Activated CD4-positive, alpha-beta T cell treated with anti-CD3 and anti-CD28 coated beads, Interleukin-2, amount 50 U/mL, for 4 hours (primary cell): ENCODE measurements at regions not wholly inside any gene's neighbourhood (a gene's known extent, or its start where the extent isn't known, plus 50 kb on each side); places are given as distances from the start of the nearest gene placed in this dataset.
"Not testable (repeated sequence)": the region's sequence is repeated elsewhere in the genome, so short reads cannot be mapped to it uniquely, and the experiment has no call there.

Experiments
- DNase-seq, 2 experiments: peaks; one replicate each; pipeline ENCODE4 v3.0.0-alpha.2; 2020

- no peak for DNase-seq
These were observed 294.6 kb upstream of the ACTBL2 start for GRCh38 chr5:57777174-57777581.

GRCh38 chr5:57776035-57776434 lies 293.4 kb upstream of the ACTBL2 start:
- no peak for DNase-seq

GRCh38 chr5:57774439-57774838 lies 291.8 kb upstream of the ACTBL2 start:
- DNase-seq = no peak

- no peak for DNase-seq
These were observed 289.9 kb upstream of the ACTBL2 start for GRCh38 chr5:57772512-57772911.

GRCh38 chr5:57770039-57770438 lies 287.4 kb upstream of the ACTBL2 start:
- no peak for DNase-seq

- no peak for DNase-seq
These were observed 286.1 kb upstream of the ACTBL2 start for GRCh38 chr5:57768745-57769144.

- no peak for DNase-seq
These were observed 282.0 kb upstream of the ACTBL2 start for GRCh38 chr5:57764479-57765089.

GRCh38 chr5:57761513-57761912 lies 278.9 kb upstream of the ACTBL2 start:
- no peak for DNase-seq

- no peak for DNase-seq
These were observed 272.0 kb upstream of the ACTBL2 start for GRCh38 chr5:57754616-57755015.

- no peak for DNase-seq
These were observed 270.8 kb upstream of the ACTBL2 start for GRCh38 chr5:57753446-57753845.

- DNase-seq = no peak
These were observed 269.1 kb upstream of the ACTBL2 start for GRCh38 chr5:57751710-57752109.

GRCh38 chr5:57750891-57751290 lies 268.3 kb upstream of the ACTBL2 start:
- no peak for DNase-seq

GRCh38 chr5:57750282-57750681 lies 267.7 kb upstream of the ACTBL2 start:
- DNase-seq = no peak

- DNase-seq = no peak
These were observed 266.8 kb upstream of the ACTBL2 start for GRCh38 chr5:57749396-57749795.

- no peak for DNase-seq
These were observed 263.4 kb upstream of the ACTBL2 start for GRCh38 chr5:57745700-57746651.

- DNase-seq = no peak
These were observed 262.4 kb upstream of the ACTBL2 start for GRCh38 chr5:57745029-57745428.

GRCh38 chr5:57741336-57741735 lies 258.7 kb upstream of the ACTBL2 start:
- DNase-seq = no peak

GRCh38 chr5:57738787-57739186 lies 256.2 kb upstream of the ACTBL2 start:
- no peak for DNase-seq

GRCh38 chr5:57738301-57738700 lies 255.7 kb upstream of the ACTBL2 start:
- no peak for DNase-seq

GRCh38 chr5:57736716-57737115 lies 254.1 kb upstream of the ACTBL2 start:
- DNase-seq = no peak

GRCh38 chr5:57735279-57736153 lies 252.9 kb upstream of the ACTBL2 start:
- not testable (repeated sequence) for DNase-seq

- DNase-seq = no peak
These were observed 251.7 kb upstream of the ACTBL2 start for GRCh38 chr5:57734296-57734695.

- no peak for DNase-seq
These were observed 245.0 kb upstream of the ACTBL2 start for GRCh38 chr5:57727591-57727990.
